HG03354 (cell line): ENCODE measurements at regions not wholly inside any gene's neighbourhood (a gene's known extent, or its start where the extent isn't known, plus 50 kb on each side); places are given as distances from the start of the nearest gene placed in this dataset.
"Not testable (repeated sequence)": the region's sequence is repeated elsewhere in the genome, so short reads cannot be mapped to it uniquely, and the experiment has no call there.

Experiments used
- ATAC-seq: cut with Tn5 transposase; IDR thresholded peaks from one replicate; pipeline ENCODE4 v1.9.1; 2021; ENCODE audit warnings: mild to moderate bottlenecking; ENCODE audit not compliant: unreplicated experiment, poor library complexity, severe bottlenecking

GRCh38 chr22:48306284-48306683 lies 1521.4 kb downstream of the BRD1 start:
- ATAC-seq, result no peak

GRCh38 chr22:48305726-48306235 lies 1521.9 kb downstream of the BRD1 start:
- no peak for ATAC-seq

DNA sequence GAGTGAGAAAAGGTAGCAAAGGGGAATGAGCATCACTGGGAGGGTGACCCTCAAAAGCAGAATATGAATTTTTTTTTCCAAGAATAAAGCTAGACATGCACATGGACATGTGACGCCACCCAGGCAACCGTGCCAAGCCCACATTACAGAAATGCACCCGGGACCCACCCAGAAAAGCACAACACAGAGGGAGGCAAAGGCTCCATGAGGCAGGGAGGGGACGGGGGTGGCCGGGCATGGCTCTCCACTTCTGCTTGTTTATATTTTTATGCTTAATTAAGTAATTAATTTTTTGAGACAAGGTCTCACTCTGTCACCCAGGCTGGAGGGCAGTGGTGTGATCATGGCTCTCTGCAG lies 1524.3 kb downstream of the BRD1 start:
- no peak for ATAC-seq

DNA sequence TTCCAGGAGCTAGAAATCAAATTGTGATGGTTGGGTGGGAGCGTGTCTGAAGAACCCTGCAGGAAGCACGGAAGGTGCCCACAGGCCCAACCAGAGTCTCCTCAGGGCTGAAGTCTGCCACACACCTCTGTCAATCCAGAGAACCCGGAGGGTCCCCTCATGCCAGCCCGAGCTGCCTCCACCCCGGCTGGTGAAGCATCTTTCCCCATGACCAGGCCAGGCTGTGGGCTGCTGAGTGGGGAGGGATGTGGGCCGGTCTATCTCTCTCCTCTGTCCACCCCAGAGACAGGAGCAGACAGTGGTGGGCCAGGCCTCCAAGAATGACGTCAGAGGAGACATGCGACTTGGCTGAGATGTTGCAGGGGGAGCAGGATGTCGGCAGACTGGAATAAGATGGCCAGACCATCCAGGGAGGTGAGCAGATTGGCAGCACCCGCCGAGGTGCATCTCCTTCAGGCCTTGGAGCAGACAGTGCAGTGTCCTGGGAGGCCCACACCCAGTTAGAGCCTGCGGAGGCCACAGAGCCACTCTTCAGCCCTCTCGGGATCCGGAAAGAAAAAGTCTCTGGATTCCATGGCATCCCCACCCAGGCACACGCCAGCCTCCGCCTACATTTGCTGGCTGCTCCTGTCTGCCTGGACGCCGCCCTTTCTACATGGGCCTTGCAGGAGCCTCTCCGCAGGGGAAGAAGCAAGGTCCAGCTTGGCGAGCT lies 1524.9 kb downstream of the BRD1 start:
- ATAC-seq, result no peak

- ATAC-seq, result no peak
These were observed 1525.8 kb downstream of the BRD1 start for GRCh38 chr22:48301908-48302307.

- ATAC-seq, result no peak
These were observed 1526.3 kb downstream of the BRD1 start for GRCh38 chr22:48301421-48301820.

DNA sequence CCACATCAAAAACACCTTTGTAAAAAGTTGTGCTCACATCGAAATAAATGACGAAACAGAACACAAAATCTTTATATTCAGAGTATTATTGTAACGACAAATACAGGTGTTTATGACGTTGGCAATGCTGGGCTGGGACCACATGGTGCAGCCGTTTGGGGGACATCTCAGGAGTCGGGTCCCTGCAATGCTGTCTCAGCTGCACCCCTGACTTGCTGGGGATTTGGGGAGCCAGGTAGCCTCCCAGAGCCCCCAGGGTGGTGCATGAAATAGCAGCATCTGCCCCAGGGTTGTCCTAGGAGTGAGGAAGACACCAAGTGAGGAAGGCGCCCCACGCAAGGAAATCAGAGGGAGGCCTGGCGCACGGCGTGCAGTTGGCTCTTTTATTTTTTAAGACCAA lies 1526.8 kb downstream of the BRD1 start:
- ATAC-seq, result no peak

DNA sequence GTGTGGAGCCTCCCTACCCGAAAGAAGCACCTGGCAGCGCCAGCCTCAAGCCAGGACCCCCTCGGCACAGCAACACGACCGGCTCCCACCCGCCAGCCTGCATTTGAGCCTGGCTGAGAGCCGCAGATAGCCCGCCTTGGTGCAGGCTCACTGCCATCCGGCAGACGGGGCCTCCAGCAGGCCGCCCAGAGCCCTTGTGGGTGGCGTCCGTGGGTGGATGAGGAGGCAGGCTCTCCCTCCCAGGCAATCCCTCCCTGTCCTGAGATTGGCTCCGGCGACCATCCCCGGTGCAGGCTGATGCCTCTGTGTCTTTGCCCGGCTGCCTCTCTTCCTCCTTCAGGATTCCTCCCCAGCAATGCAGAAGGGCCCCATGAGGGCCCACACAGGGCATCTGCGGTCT lies 1527.9 kb downstream of the BRD1 start:
- ATAC-seq, result no peak

DNA sequence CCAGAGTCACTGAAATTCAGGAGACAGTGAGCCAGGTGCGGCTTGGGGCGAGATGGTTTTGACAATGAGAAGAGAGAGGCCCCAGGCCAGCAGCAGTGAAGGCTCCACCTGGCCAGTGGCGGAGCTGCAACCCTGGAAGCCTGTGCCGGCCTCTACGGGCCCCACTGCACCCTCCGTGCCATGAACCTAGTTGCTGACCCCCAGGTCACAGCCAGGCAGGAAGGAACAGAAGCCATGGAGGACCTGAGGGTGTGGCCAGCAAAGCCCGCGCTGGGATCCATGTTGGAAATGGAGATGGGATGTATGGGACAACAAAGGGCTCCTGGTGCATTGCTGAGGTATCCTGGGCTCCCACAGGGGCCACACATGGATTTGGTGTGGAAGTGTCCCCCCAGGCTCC lies 1528.5 kb downstream of the BRD1 start:
- no peak for ATAC-seq

DNA sequence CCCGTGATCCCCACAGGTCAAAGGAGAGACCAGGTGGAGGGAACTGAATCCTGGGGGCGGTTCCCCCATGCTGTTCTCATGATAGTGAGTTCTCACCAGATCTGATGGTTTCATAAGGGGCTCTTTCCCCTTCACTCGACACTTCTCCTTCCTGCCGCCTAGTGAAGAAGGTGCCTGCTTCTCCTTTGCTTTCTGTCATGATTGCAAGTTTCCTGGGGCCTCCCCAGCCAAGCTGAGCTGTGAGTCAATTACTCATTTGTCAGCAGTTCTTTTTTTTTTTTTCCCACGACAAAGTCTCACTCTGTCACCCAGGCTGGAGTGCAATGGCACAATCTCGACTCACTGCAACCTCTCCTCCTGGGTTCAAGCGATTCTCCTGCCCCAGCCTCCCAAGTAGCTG lies 1530.4 kb downstream of the BRD1 start:
- ATAC-seq, result no peak

GRCh38 chr22:48289954-48290353 lies 1527.5 kb downstream of the TBC1D22A start:
- ATAC-seq, result not testable (repeated sequence)

GRCh38 chr22:48288376-48288940 lies 1526.0 kb downstream of the TBC1D22A start:
- no peak for ATAC-seq

DNA sequence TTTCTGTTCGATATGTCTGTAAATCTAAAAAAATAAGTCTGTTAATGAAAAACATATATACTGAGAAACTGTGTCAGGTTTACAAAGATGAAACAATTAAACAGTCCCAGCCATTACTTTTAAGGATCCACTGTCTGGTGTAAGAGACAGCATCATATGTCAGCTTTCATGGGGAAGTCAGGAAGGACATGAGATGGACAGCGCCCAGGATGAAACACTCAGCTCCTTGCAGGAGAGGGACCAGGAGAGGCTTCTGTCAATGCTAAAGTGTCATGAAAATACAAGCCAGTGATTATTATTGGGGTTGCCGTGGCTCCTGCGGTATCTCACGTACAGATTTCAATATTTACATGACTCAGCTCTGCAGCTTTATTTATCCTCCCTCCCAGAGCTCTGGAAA lies 1524.6 kb downstream of the TBC1D22A start:
- ATAC-seq, result no peak

DNA sequence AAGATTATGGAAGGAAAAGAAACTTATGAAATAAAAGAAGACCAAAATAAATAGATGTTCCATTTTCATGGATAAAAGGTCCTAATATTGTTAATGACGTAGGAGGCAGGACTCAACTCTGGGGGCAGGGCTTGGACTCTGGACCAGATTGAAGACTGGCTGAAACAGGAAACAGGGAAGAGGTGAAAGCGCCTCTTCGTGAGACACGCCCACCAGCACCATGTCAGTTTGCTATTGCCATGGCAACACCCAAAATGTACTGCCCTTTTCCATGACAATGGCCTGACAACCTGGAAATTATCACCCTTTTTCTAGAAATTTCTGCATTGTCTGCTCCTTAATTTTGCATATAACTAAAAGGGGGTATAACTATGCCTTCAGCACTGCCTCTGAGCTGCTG lies 1522.2 kb downstream of the TBC1D22A start:
- ATAC-seq, result no peak

DNA sequence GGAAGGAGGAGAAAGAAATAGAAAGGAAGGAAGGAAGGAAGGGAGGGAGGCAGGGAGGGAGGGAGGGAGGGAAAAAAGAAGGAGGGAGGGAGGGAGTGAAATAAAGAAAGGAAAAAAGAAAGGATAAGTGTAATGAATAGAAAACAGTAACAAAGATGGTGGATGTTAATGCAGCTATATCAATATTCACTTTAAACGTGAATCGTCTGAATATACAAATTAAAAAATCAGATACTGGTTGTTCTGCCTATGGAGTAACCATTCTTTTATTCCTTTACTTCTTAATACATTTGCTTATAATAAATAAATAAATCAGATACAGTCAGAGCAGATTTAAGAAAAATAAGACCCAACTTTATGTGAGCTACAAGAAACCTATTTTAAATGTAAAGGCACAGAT lies 1520.4 kb downstream of the TBC1D22A start:
- no peak for ATAC-seq

DNA sequence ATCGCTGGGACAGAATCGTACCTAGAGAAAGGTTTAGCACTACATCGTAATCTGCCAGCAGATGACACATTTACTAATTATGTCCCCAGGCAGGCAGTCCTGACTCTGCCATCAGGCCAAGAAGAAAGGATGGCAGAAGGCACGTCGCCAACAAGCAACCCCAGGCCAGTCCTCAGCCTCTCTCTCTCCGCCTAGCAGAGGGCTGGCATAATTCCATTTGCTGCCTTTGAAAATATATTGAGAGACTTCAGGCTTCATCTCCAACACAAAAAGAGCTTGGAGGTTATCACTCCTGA lies 1517.0 kb downstream of the TBC1D22A start:
- ATAC-seq, result no peak

- no peak for ATAC-seq
These were observed 1516.4 kb downstream of the TBC1D22A start for GRCh38 chr22:48278620-48279460.

DNA sequence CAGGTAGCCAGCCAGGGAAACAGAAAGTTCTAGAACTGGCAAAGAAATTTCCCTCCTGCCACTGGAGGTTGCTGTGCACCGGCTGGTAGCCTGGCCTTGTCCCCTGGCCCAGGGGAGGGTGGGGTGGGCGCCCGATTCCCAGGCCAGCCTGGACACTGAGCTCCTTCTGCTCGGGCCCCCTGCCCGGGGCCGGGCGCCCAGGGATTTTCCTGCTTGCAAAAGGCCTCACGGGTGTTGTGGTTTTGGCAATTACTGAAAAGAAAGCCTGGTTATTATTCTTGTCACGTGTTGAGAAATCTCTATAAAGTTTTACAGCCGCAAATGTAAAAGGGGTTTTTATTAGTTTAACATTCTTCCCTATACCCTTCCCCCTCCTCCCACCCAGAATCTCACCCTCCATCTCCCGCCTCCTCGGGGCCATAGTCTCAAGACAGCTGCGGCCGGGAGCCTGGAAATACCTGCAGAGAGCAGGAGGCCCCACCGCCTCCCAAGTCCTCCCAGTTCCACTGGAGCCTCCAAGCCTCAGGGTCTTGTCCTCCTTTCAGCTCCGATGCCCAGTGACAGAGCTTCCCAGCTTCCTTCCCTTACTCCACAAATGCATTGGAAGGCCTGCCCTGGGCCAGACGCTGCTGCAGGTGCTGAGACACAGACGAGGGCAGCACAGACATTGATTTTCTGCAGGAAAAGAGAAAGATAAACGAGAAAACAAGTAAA lies 1515.6 kb downstream of the TBC1D22A start:
- ATAC-seq, result no peak

- ATAC-seq, result no peak
These were observed 1514.8 kb downstream of the TBC1D22A start for GRCh38 chr22:48276994-48277867.
